ENCODE measurements at regions not wholly inside any gene's neighbourhood (a gene's known extent, or its start where the extent isn't known, plus 50 kb on each side); places are given as distances from the start of the nearest gene placed in this dataset.
"Not testable (repeated sequence)": the region's sequence is repeated elsewhere in the genome, so short reads cannot be mapped to it uniquely, and the experiment has no call there.

GRCh38 chr10:90075995-90076394 is 374.6 kb downstream of the KIF20B start:
- no peak for DNase-seq (ENCODE audit: extremely low spot score in 2 of 2)
- Histone ChIP-seq H3K4me3 (no peak overlapping the region), H3K9me3 (no peaks in the 10 kb centered on the region), H3K27ac (no peak overlapping the region), H3K4me1 (no peaks in the 10 kb centered on the region), H3K36me3 (no peaks in the 10 kb centered on the region), H3K27me3 (no peaks in the 10 kb centered on the region)
- no peak for TF ChIP-seq POLR2AphosphoS5 (IDR thresholded peaks at IDR 0.05; ENCODE audit: insufficient read depth in 1 of 2, low read depth in 1 of 2)
- no peak for TF ChIP-seq CTCF (IDR thresholded peaks at IDR 0.05)
- TF ChIP-seq POLR2A (IDR thresholded peaks at IDR 0.05) = no peak
- intact Hi-C loops (cut with DNase I) = no loop called here

GRCh38 chr10:90079819-90080218 is 378.4 kb downstream of the KIF20B start:
- no peak for DNase-seq (ENCODE audit: extremely low spot score in 2 of 2)
- TF ChIP-seq POLR2A (IDR thresholded peaks at IDR 0.05) = no peak
- TF ChIP-seq POLR2AphosphoS5 (IDR thresholded peaks at IDR 0.05; ENCODE audit: insufficient read depth in 1 of 2, low read depth in 1 of 2) = no peak
- TF ChIP-seq CTCF (IDR thresholded peaks at IDR 0.05) = no peak
- no peaks in the 10 kb centered on the region for H3K36me3 ChIP-seq
- H3K4me1 ChIP-seq = no peaks in the 10 kb centered on the region
- no peaks in the 10 kb centered on the region for H3K9me3 ChIP-seq
- H3K27me3 ChIP-seq = no peaks in the 10 kb centered on the region
- intact Hi-C loops (cut with DNase I) = no loop called here
- no peak overlapping the region for H3K27ac ChIP-seq
- H3K4me3 ChIP-seq = no peak overlapping the region

GRCh38 chr10:90086606-90087190 is 385.3 kb downstream of the KIF20B start:
- H3K4me3 ChIP-seq; H3K9me3 ChIP-seq; H3K27ac ChIP-seq; H3K27me3 ChIP-seq; intact Hi-C loops (cut with DNase I); DNase-seq (ENCODE audit: extremely low spot score in 2 of 2); H3K4me1 ChIP-seq; H3K36me3 ChIP-seq: not testable (repeated sequence)

- no peak for TF ChIP-seq POLR2A (IDR thresholded peaks at IDR 0.05)
- Histone ChIP-seq H3K4me3 (no peak overlapping the region), H3K36me3 (no peaks in the 10 kb centered on the region), H3K9me3 (no peaks in the 10 kb centered on the region), H3K4me1 (no peaks in the 10 kb centered on the region), H3K27ac (no peak overlapping the region), H3K27me3 (no peaks in the 10 kb centered on the region)
- no peak for DNase-seq (ENCODE audit: extremely low spot score in 2 of 2)
- intact Hi-C loops (cut with DNase I) = no loop called here
Measured at GRCh38 chr10:90087197-90088023, 386.0 kb downstream of the KIF20B start.

GRCh38 chr10:90088024-90088317 is 386.6 kb downstream of the KIF20B start:
- no peak for TF ChIP-seq POLR2A (IDR thresholded peaks at IDR 0.05)
- intact Hi-C loops (cut with DNase I) = no loop called here
- no peak for DNase-seq (ENCODE audit: extremely low spot score in 2 of 2)

GRCh38 chr10:90089719-90090118 is 388.3 kb downstream of the KIF20B start:
- intact Hi-C loops (cut with DNase I) = no loop called here
- no peaks in the 10 kb centered on the region for H3K9me3 ChIP-seq
- no peaks in the 10 kb centered on the region for H3K36me3 ChIP-seq
- TF ChIP-seq POLR2AphosphoS5 (IDR thresholded peaks at IDR 0.05; ENCODE audit: insufficient read depth in 1 of 2, low read depth in 1 of 2) = no peak
- TF ChIP-seq POLR2A (IDR thresholded peaks at IDR 0.05) = no peak
- TF ChIP-seq CTCF (IDR thresholded peaks at IDR 0.05) = no peak
- no peak overlapping the region for H3K27ac ChIP-seq
- no peaks in the 10 kb centered on the region for H3K4me1 ChIP-seq
- H3K4me3 ChIP-seq = no peak overlapping the region
- DNase-seq (ENCODE audit: extremely low spot score in 2 of 2) = no peak
- no peaks in the 10 kb centered on the region for H3K27me3 ChIP-seq

More at GRCh38 chr10:90088024-90088317, 386.6 kb downstream of the KIF20B start:
- H3K27ac ChIP-seq = no peak overlapping the region
- no peaks in the 10 kb centered on the region for H3K4me1 ChIP-seq
- no peaks in the 10 kb centered on the region for H3K9me3 ChIP-seq
- no peak overlapping the region for H3K4me3 ChIP-seq
- no peaks in the 10 kb centered on the region for H3K27me3 ChIP-seq
- no peaks in the 10 kb centered on the region for H3K36me3 ChIP-seq

All from vagina (tissue), 2 donors.